H1 (cell line): ENCODE measurements at regions not wholly inside any gene's neighbourhood (a gene's known extent, or its start where the extent isn't known, plus 50 kb on each side); places are given as distances from the start of the nearest gene placed in this dataset.
"Not testable (repeated sequence)": the region's sequence is repeated elsewhere in the genome, so short reads cannot be mapped to it uniquely, and the experiment has no call there.

Source experiments
- CTCF ChIA-PET: fragments of 300-600 bp; sonication (Branson Sonifier 250); formaldehyde crosslinking; loops from one replicate; lab custom pipeline; 2021; ENCODE audit not compliant: partially characterized antibody; lab: Charles Lee
- POLR2A ChIA-PET: fragments of 300-600 bp; sonication (Branson Sonifier 250); formaldehyde crosslinking; loops from one replicate; lab custom pipeline; 2021; ENCODE audit warnings: inconsistent platforms; ENCODE audit not compliant: partially characterized antibody; lab: Charles Lee
- DNase-seq, 2 experiments: peaks; one replicate each; pipeline versions ENCODE4 v3.0.0 to v3.0.0-alpha.2; 2010 to 2022; ENCODE audit warnings: low spot score in 2 of 2, low read depth in 1 of 2, mixed read lengths in 1 of 2
- FAIRE-seq: peaks from 2 replicates; lab custom pipeline; 2011; peaks lifted over from hg19 to GRCh38; lab: Jason Lieb, UNC
- H2AFZ ChIP-seq: 2 replicates; pipeline ENCODE4 v1.8.1; 2012; ENCODE audit warnings: low read length, inconsistent platforms
- H2AK5ac ChIP-seq: 2 replicates; pipeline ENCODE4 v1.6.1; 2013; ENCODE audit warnings: low read depth, low read length
- H2BK120ac ChIP-seq: replicated peaks from 2 replicates; pipeline ENCODE3; 2013; ENCODE audit warnings: low read depth, low read length, inconsistent platforms
- H2BK12ac ChIP-seq: 2 replicates; pipeline ENCODE4 v1.6.1; 2013; ENCODE audit warnings: low read depth, low read length
- H2BK15ac ChIP-seq: 2 replicates; pipeline ENCODE4 v1.6.1; 2013; ENCODE audit warnings: low read length
- H2BK20ac ChIP-seq: 2 replicates; pipeline ENCODE4 v1.6.1; 2013; ENCODE audit warnings: low read length
- H2BK5ac ChIP-seq: 2 replicates; pipeline ENCODE4 v1.6.1; 2013; ENCODE audit warnings: low read depth, low read length
- H3K14ac ChIP-seq: 2 replicates; pipeline ENCODE4 v1.6.1; 2013; ENCODE audit warnings: inconsistent platforms; ENCODE audit not compliant: insufficient read length
- H3K18ac ChIP-seq: 2 replicates; pipeline ENCODE4 v1.6.1; 2013; ENCODE audit warnings: low read length; ENCODE audit errors: extremely low read depth
- H3K23ac ChIP-seq: 2 replicates; pipeline ENCODE4 v1.6.1; 2013; ENCODE audit warnings: inconsistent platforms; ENCODE audit not compliant: insufficient read length
- H3K23me2 ChIP-seq: 2 replicates; pipeline ENCODE4 v1.6.1; 2013; ENCODE audit warnings: low read depth, low read length
- H3K27ac ChIP-seq: 2 replicates; pipeline ENCODE4 v1.6.1; 2011; ENCODE audit warnings: low read depth, low read length, inconsistent platforms
- H3K27me3 ChIP-seq, 4 experiments: replicated peaks in 1 of 4; 1 replicate in 1 of 4; 2 replicates in 3 of 4; pipeline versions ENCODE4 v1.6.1 to v1.8.1; 2011 to 2013; ENCODE audit warnings: low read length in 3 of 4, mild to moderate bottlenecking in 3 of 4, inconsistent platforms in 2 of 4, mixed read lengths in 2 of 4, moderate library complexity in 1 of 4; ENCODE audit not compliant: control insufficient read depth in 3 of 4, insufficient read depth in 3 of 4; ENCODE audit errors: extremely low read depth in 1 of 4
- H3K36me3 ChIP-seq, 4 experiments: 2 replicates each; pipeline versions ENCODE4 v1.6.1 to v1.8.1; 2011 to 2013; ENCODE audit warnings: mild to moderate bottlenecking in 4 of 4, low read length in 3 of 4, moderate library complexity in 2 of 4, control low read depth in 1 of 4, inconsistent platforms in 1 of 4; ENCODE audit not compliant: insufficient read depth in 4 of 4, control insufficient read depth in 2 of 4
- H3K4ac ChIP-seq: replicated peaks from 2 replicates; pipeline ENCODE3; 2013; ENCODE audit warnings: low read length, low read depth, mixed read lengths, inconsistent platforms; ENCODE audit not compliant: insufficient read length
- H3K4me1 ChIP-seq, 4 experiments: replicated peaks in 1 of 4; 1 replicate in 1 of 4; 2 replicates in 3 of 4; pipeline versions ENCODE4 v1.6.1 to v1.8.1; 2011 to 2013; ENCODE audit warnings: low read length in 3 of 4, inconsistent platforms in 2 of 4, mixed read lengths in 1 of 4; ENCODE audit not compliant: insufficient read depth in 4 of 4, control insufficient read depth in 3 of 4
- H3K4me2 ChIP-seq, 2 experiments: 2 replicates each; pipeline versions ENCODE4 v1.6.1 to v1.8.1; 2011 to 2013; ENCODE audit warnings: low read depth in 2 of 2, low read length in 2 of 2, control low read depth in 1 of 2, inconsistent platforms in 1 of 2, mild to moderate bottlenecking in 1 of 2; ENCODE audit not compliant: insufficient read depth in 1 of 2
- H3K4me3 ChIP-seq, 4 experiments: fragments of 200-600, 300-600 bp in 1 of 4; sonication (generic), shearing (Covaris generic), sonication (Bioruptor Twin) in 1 of 4; 2 replicates each; pipeline versions ENCODE4 v1.5.1 to v1.8.1; 2011 to 2016; ENCODE audit warnings: low read length in 4 of 4, low read depth in 3 of 4, control low read depth in 2 of 4, inconsistent platforms in 2 of 4, mild to moderate bottlenecking in 2 of 4, mixed read lengths in 1 of 4, moderate library complexity in 1 of 4; ENCODE audit not compliant: insufficient read depth in 2 of 4; ENCODE audit errors: extremely low read depth in 1 of 4
- H3K56ac ChIP-seq: replicated peaks from 2 replicates; pipeline ENCODE3; 2013; ENCODE audit warnings: low read depth, mild to moderate bottlenecking, mixed read lengths, low read length, inconsistent platforms; ENCODE audit not compliant: insufficient read length
- H3K79me1 ChIP-seq: 2 replicates; pipeline ENCODE4 v1.6.1; 2013; ENCODE audit warnings: low read depth, low read length, control low read depth
- H3K79me2 ChIP-seq, 2 experiments: 2 replicates each; pipeline versions ENCODE4 v1.6.1 to v1.8.1; 2012 to 2013; ENCODE audit warnings: low read length in 2 of 2, mild to moderate bottlenecking in 2 of 2, inconsistent platforms in 1 of 2; ENCODE audit not compliant: insufficient read depth in 2 of 2, control insufficient read depth in 1 of 2
- H3K9ac ChIP-seq, 4 experiments: replicated peaks in 1 of 4; 1 replicate in 1 of 4; 2 replicates in 3 of 4; pipeline versions ENCODE4 v1.6.1 to v1.8.1; 2011 to 2013; ENCODE audit warnings: low read depth in 3 of 4, low read length in 3 of 4, control low read depth in 2 of 4, mild to moderate bottlenecking in 2 of 4, moderate library complexity in 2 of 4, inconsistent platforms in 1 of 4; ENCODE audit errors: extremely low read depth in 1 of 4
- H3K9me3 ChIP-seq, 2 experiments: 2 replicates each; pipeline versions ENCODE4 v1.6.1 to v1.8.1; 2012 to 2013; ENCODE audit warnings: mild to moderate bottlenecking in 2 of 2, moderate library complexity in 2 of 2, control low read depth in 1 of 2, inconsistent platforms in 1 of 2, low read depth in 1 of 2, low read length in 1 of 2, mixed read lengths in 1 of 2; ENCODE audit not compliant: insufficient read depth in 2 of 2
- H4K20me1 ChIP-seq, 2 experiments: replicated peaks in 1 of 2; 2 replicates each; pipeline versions ENCODE3 to v1.8.1; 2011 to 2013; ENCODE audit warnings: inconsistent platforms in 2 of 2, low read length in 2 of 2, mild to moderate bottlenecking in 1 of 2; ENCODE audit not compliant: insufficient read depth in 2 of 2, control insufficient read depth in 1 of 2
- H4K5ac ChIP-seq: 2 replicates; pipeline ENCODE4 v1.6.1; 2013; ENCODE audit warnings: low read length, low read depth, mixed read lengths, inconsistent platforms; ENCODE audit not compliant: insufficient read length
- H4K8ac ChIP-seq: 2 replicates; pipeline ENCODE4 v1.8.0; 2013; ENCODE audit warnings: mild to moderate bottlenecking, moderate library complexity, low read length, inconsistent platforms; ENCODE audit not compliant: insufficient read depth; ENCODE audit errors: extremely low read depth
- H4K91ac ChIP-seq: replicated peaks from 2 replicates; pipeline ENCODE3; 2013; ENCODE audit warnings: low read length, mixed read lengths, inconsistent platforms; ENCODE audit not compliant: insufficient read length
- ASH2L ChIP-seq: fragments of 200-600, 300-600 bp; sonication (generic); IDR thresholded peaks from one replicate; pipeline ENCODE4 v1.7.1; 2017; ENCODE audit warnings: low read length
- CTCF ChIP-seq, 3 experiments: IDR thresholded peaks; 1 replicate in 2 of 3; 2 replicates in 1 of 3; pipeline versions ENCODE4 v1.5.1 to v1.6.1; 2011; ENCODE audit warnings: low read length in 3 of 3, mild to moderate bottlenecking in 3 of 3, inconsistent platforms in 2 of 3, low read depth in 1 of 3, moderate library complexity in 1 of 3; ENCODE audit not compliant: insufficient read depth in 1 of 3; ENCODE audit errors: control extremely low read depth in 1 of 3
- EP300 ChIP-seq, 2 experiments: IDR thresholded peaks; 1 replicate in 1 of 2; 2 replicates in 1 of 2; pipeline ENCODE4 v1.6.1; 2011 to 2012; ENCODE audit warnings: low read depth in 2 of 2, low read length in 2 of 2, mild to moderate bottlenecking in 2 of 2, borderline replicate concordance in 1 of 2, inconsistent platforms in 1 of 2, moderate library complexity in 1 of 2
- POLR2A ChIP-seq, 2 experiments: IDR thresholded peaks; 1 replicate in 1 of 2; 2 replicates in 1 of 2; pipeline ENCODE4 v1.6.1; 2011; ENCODE audit warnings: low read depth in 2 of 2, low read length in 2 of 2, mild to moderate bottlenecking in 2 of 2; ENCODE audit errors: control extremely low read depth in 1 of 2
- RAD21 ChIP-seq, 2 experiments: IDR thresholded peaks in 1 of 2; conservative IDR thresholded peaks in 1 of 2; 2 replicates each; pipeline ENCODE4 v1.6.1; 2011; ENCODE audit warnings: low read depth in 2 of 2, low read length in 2 of 2, improper control_type of control experiment in 1 of 2, inconsistent platforms in 1 of 2, mild to moderate bottlenecking in 1 of 2, moderate library complexity in 1 of 2
- RBBP5 ChIP-seq: IDR thresholded peaks from 2 replicates; pipeline ENCODE4 v1.7.1; 2012; ENCODE audit warnings: low read depth, mild to moderate bottlenecking, inconsistent platforms, low read length, moderate library complexity, borderline replicate concordance
- SIN3A ChIP-seq, 2 experiments: IDR thresholded peaks in 1 of 2; conservative IDR thresholded peaks in 1 of 2; 2 replicates each; pipeline ENCODE4 v1.6.1; 2011 to 2012; ENCODE audit warnings: low read length in 2 of 2, improper control_type of control experiment in 1 of 2, low read depth in 1 of 2, mild to moderate bottlenecking in 1 of 2
- SP1 ChIP-seq: IDR thresholded peaks from 2 replicates; pipeline ENCODE4 v1.6.1; 2011; ENCODE audit warnings: low read depth, low read length
- TAF1 ChIP-seq: IDR thresholded peaks from 2 replicates; pipeline ENCODE4 v1.6.1; 2011; ENCODE audit warnings: mild to moderate bottlenecking, low read depth, low read length
- WGBS, 2 experiments: shearing (Covaris generic) in 1 of 2; methylation state at CpG; one replicate each; pipeline versions ENCODE4 v1.1.6 to v1.1.7; 2013 to 2015; ENCODE audit warnings: low lambda C conversion rate in 2 of 2, mixed read lengths in 2 of 2, inconsistent platforms in 1 of 2, low coverage in 1 of 2, missing lambda C conversion rate in 1 of 2; ENCODE audit not compliant: insufficient replicate concordance in 2 of 2, insufficient coverage in 1 of 2, insufficient read length in 1 of 2; ENCODE audit errors: extremely low coverage in 1 of 2, missing lambda C conversion rate in 1 of 2; 5-methylcytosine and 5-hydroxymethylcytosine counted together

GRCh38 chr4:94148052-94148451, 59.6 kb upstream of the SMARCAD1 start:
- WGBS, 2 experiments = 25% methylated on average over 9 of the region's 9 CpGs; no CpG with 5 or more reads in 1 of the 2 experiments
- Histone ChIP-seq H2AFZ (peak overlapping the region; percentile 100; the same call in 1 of the 2 replicates), H3K4me3 (peak overlapping the region; percentile 23 to 51 (median 33); a peak in 5 of 8 replicates)

More at GRCh38 chr4:94148052-94148451, 59.6 kb upstream of the SMARCAD1 start:
- not testable (repeated sequence) for H4K5ac ChIP-seq, H3K14ac ChIP-seq, H3K27me3 ChIP-seq, H3K79me2 ChIP-seq, H3K23me2 ChIP-seq, H3K36me3 ChIP-seq, H4K8ac ChIP-seq, H4K20me1 ChIP-seq, H3K56ac ChIP-seq, H2BK20ac ChIP-seq, H4K91ac ChIP-seq, H3K23ac ChIP-seq, H2BK15ac ChIP-seq, H3K4me1 ChIP-seq, H3K79me1 ChIP-seq, H2AK5ac ChIP-seq, H3K4ac ChIP-seq, H2BK120ac ChIP-seq, H2BK5ac ChIP-seq, H3K9me3 ChIP-seq
- peak overlapping the region; percentile 60 for H3K18ac ChIP-seq
- TF ChIP-seq CTCF (IDR thresholded peaks at IDR 0.05; ENCODE audit: control extremely low read depth in 1 of 3, insufficient read depth in 1 of 3, low read depth in 1 of 3, low read length in 3 of 3) = peak in 1 of 3 experiments; percentile 11; a peak in 1 of 4 replicates
- TF ChIP-seq RBBP5 = peak; percentile 86; the same call in 1 of the 2 replicates
- peak; percentile 59; the same call in 1 of the 2 replicates for TF ChIP-seq SP1
- 0 out of 4 replicates have a peak, but pooled peaks of 1 of the 2 experiments have one; percentile 29 for TF ChIP-seq SIN3A (conservative IDR thresholded peaks at IDR 0.05 in 1 of 2, IDR thresholded peaks at IDR 0.05 in 1 of 2; ENCODE audit: low read depth in 1 of 2, low read length in 2 of 2)
- peak; percentile 45; the same call in 1 of the 2 replicates for TF ChIP-seq TAF1
- TF ChIP-seq RAD21 (IDR thresholded peaks at IDR 0.05 in 1 of 2, conservative IDR thresholded peaks at IDR 0.05 in 1 of 2; ENCODE audit: low read depth in 2 of 2, low read length in 2 of 2) = 0 out of 4 replicates have a peak, but pooled peaks of 1 of the 2 experiments have one; percentile 6
- TF ChIP-seq ASH2L = peak; percentile 80
- TF ChIP-seq POLR2A (IDR thresholded peaks at IDR 0.05; ENCODE audit: control extremely low read depth in 1 of 2, low read depth in 2 of 2, low read length in 2 of 2) = peak in 1 of 2 experiments; percentile 31; a peak in 1 of 3 replicates
- peak in 1 of 2 experiments; percentile 21; a peak in 1 of 3 replicates for TF ChIP-seq EP300 (IDR thresholded peaks at IDR 0.05; ENCODE audit: borderline replicate concordance in 1 of 2, low read depth in 2 of 2, low read length in 2 of 2)
- ChIA-PET CTCF (interaction anchor here (1.0 to 1.7 kb wide), 3 partner anchors 9 to 357 kb away, joined by 4 to 6 read pairs (median 5); no protein-coding TSS in a partner anchor), POLR2A (interaction anchor here (0.8 to 1.6 kb wide), 3 partner anchors 16 to 59 kb away, joined by 3 to 9 read pairs (median 4); partner anchors contain the start of gene SMARCAD1)
- peak; percentile 57 for FAIRE-seq
- H3K9ac ChIP-seq = peak overlapping the region in 3 of 4 experiments; percentile 51 to 63 (median 61); a peak in 5 of 7 replicates
- H2BK12ac ChIP-seq = peak overlapping the region; percentile 80
- peak; percentile 47 to 82 for DNase-seq
- H3K4me2 ChIP-seq = peak overlapping the region; percentile 84 to 90
- H3K27ac ChIP-seq = peak overlapping the region; percentile 61; the same call in 1 of the 2 replicates
